ENCODE measurements at regions not wholly inside any gene's neighbourhood (a gene's known extent, or its start where the extent isn't known, plus 50 kb on each side); places are given as distances from the start of the nearest gene placed in this dataset.

DNA sequence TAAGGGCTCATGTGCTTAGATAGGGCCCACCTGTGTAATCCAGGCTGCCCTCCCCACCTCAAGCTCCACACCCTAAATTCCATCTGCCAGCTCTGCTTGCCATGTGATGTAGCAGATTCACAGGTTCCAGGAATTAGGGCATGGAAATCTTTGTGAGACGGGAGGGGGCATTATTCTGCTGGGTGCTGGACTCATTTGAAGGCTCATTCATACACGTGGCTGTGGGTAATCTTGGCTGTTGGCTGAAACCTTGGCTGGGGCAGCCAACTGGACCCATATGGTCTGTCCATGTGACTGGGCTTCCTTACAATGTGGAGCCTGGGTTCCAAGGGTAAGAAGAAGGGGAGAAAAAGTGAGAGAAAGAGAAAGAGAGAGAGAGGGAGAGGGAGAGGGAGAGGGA is 115.1 kb downstream of the CYLD start:
- Mint-ChIP-seq H3K27ac (no peak overlapping the region), H3K4me3 (no peak overlapping the region), H3K4me1 (peaks cover 6% of the 10 kb centered on the region), H3K36me3 (no peaks in the 10 kb centered on the region), H3K9me3 (peaks cover 10% of the 10 kb centered on the region), H3K27me3 (ENCODE audit: low read depth) (no peaks in the 10 kb centered on the region)
- DNase-seq (ENCODE audit: low spot score) (no peak), ATAC-seq (no peak)
- TF ChIP-seq OVOL2 (CRISPR knock-in tag; IDR thresholded peaks at IDR 0.05; ENCODE audit: borderline replicate concordance) (no peak), FOXJ3 (CRISPR knock-in tag; IDR thresholded peaks at IDR 0.05; ENCODE audit: borderline replicate concordance) (no peak), NR3C1 (CRISPR knock-in tag; conservative IDR thresholded peaks at IDR 0.05; ENCODE audit: low read depth) (no peak), NFYB (CRISPR knock-in tag; conservative IDR thresholded peaks at IDR 0.05; ENCODE audit: low read depth) (no peak), NFATC4 (CRISPR knock-in tag; IDR thresholded peaks at IDR 0.05) (no peak), EMX1 (CRISPR knock-in tag; IDR thresholded peaks at IDR 0.05) (no peak), SP1 (CRISPR knock-in tag; conservative IDR thresholded peaks at IDR 0.05) (no peak), MYBL2 (CRISPR knock-in tag; IDR thresholded peaks at IDR 0.05) (no peak), CREB1 (CRISPR knock-in tag; IDR thresholded peaks at IDR 0.05) (no peak), GTF2I (CRISPR knock-in tag; conservative IDR thresholded peaks at IDR 0.05) (no peak), JUN (CRISPR knock-in tag; IDR thresholded peaks at IDR 0.05) (no peak), TEAD1 (CRISPR knock-in tag; IDR thresholded peaks at IDR 0.05) (no peak)
- TF ChIP-seq, protein P1, sequence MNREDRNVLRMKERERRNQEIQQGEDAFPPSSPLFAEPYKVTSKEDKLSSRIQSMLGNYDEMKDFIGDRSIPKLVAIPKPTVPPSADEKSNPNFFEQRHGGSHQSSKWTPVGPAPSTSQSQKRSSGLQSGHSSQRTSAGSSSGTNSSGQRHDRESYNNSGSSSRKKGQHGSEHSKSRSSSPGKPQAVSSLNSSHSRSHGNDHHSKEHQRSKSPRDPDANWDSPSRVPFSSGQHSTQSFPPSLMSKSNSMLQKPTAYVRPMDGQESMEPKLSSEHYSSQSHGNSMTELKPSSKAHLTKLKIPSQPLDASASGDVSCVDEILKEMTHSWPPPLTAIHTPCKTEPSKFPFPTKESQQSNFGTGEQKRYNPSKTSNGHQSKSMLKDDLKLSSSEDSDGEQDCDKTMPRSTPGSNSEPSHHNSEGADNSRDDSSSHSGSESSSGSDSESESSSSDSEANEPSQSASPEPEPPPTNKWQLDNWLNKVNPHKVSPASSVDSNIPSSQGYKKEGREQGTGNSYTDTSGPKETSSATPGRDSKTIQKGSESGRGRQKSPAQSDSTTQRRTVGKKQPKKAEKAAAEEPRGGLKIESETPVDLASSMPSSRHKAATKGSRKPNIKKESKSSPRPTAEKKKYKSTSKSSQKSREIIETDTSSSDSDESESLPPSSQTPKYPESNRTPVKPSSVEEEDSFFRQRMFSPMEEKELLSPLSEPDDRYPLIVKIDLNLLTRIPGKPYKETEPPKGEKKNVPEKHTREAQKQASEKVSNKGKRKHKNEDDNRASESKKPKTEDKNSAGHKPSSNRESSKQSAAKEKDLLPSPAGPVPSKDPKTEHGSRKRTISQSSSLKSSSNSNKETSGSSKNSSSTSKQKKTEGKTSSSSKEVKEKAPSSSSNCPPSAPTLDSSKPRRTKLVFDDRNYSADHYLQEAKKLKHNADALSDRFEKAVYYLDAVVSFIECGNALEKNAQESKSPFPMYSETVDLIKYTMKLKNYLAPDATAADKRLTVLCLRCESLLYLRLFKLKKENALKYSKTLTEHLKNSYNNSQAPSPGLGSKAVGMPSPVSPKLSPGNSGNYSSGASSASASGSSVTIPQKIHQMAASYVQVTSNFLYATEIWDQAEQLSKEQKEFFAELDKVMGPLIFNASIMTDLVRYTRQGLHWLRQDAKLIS (CRISPR knock-in tag; IDR thresholded peaks at IDR 0.05; ENCODE audit: borderline replicate concordance): no peak
- TF ChIP-seq, protein P2, sequence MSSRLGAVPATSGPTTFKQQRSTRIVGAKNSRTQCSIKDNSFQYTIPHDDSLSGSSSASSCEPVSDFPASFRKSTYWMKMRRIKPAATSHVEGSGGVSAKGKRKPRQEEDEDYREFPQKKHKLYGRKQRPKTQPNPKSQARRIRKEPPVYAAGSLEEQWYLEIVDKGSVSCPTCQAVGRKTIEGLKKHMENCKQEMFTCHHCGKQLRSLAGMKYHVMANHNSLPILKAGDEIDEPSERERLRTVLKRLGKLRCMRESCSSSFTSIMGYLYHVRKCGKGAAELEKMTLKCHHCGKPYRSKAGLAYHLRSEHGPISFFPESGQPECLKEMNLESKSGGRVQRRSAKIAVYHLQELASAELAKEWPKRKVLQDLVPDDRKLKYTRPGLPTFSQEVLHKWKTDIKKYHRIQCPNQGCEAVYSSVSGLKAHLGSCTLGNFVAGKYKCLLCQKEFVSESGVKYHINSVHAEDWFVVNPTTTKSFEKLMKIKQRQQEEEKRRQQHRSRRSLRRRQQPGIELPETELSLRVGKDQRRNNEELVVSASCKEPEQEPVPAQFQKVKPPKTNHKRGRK (CRISPR knock-in tag; IDR thresholded peaks at IDR 0.05; ENCODE audit: borderline replicate concordance): no peak
- TF ChIP-seq, protein P3, sequence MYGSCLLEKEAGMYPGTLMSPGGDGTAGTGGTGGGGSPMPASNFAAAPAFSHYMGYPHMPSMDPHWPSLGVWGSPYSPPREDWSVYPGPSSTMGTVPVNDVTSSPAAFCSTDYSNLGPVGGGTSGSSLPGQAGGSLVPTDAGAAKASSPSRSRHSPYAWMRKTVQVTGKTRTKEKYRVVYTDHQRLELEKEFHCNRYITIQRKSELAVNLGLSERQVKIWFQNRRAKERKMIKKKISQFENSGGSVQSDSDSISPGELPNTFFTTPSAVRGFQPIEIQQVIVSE (CRISPR knock-in tag; IDR thresholded peaks at IDR 0.05; ENCODE audit: borderline replicate concordance): no peak
- TF ChIP-seq, protein P4, sequence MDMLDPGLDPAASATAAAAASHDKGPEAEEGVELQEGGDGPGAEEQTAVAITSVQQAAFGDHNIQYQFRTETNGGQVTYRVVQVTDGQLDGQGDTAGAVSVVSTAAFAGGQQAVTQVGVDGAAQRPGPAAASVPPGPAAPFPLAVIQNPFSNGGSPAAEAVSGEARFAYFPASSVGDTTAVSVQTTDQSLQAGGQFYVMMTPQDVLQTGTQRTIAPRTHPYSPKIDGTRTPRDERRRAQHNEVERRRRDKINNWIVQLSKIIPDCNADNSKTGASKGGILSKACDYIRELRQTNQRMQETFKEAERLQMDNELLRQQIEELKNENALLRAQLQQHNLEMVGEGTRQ (CRISPR knock-in tag; IDR thresholded peaks at IDR 0.05): no peak
- TF ChIP-seq, protein P5, sequence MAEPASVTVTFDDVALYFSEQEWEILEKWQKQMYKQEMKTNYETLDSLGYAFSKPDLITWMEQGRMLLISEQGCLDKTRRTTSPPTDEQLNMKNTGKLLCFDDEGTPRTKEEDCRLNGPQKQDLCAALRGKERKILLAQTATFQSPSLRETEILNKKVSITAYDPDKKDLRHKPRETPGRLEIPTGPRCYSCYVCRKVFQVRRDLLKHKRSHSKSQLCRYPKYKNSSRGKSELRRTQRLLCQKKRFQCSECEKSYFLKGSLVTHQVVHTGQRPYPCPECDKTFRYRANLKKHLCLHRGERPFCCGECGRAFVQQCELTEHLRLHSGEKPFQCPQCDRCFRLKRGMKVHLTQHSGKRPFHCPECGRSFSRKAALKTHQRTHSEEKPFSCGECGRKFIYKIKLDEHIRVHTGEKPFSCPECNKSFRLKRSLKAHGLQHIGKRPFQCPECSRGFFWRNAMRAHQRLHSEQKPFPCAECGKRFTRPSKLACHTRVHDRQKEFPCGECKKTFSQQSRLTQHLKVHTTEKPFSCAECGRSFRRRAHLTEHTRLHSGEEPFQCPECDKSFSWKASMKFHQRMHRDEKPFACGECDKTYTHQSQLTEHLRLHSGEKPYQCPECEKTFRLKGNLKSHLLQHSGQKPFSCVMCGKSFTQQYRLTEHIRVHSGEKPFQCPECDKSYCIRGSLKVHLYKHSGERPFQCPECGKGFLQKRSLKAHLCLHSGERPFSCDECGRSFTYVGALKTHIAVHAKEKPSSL (CRISPR knock-in tag; conservative IDR thresholded peaks at IDR 0.05): no peak
- TF ChIP-seq, protein P6, sequence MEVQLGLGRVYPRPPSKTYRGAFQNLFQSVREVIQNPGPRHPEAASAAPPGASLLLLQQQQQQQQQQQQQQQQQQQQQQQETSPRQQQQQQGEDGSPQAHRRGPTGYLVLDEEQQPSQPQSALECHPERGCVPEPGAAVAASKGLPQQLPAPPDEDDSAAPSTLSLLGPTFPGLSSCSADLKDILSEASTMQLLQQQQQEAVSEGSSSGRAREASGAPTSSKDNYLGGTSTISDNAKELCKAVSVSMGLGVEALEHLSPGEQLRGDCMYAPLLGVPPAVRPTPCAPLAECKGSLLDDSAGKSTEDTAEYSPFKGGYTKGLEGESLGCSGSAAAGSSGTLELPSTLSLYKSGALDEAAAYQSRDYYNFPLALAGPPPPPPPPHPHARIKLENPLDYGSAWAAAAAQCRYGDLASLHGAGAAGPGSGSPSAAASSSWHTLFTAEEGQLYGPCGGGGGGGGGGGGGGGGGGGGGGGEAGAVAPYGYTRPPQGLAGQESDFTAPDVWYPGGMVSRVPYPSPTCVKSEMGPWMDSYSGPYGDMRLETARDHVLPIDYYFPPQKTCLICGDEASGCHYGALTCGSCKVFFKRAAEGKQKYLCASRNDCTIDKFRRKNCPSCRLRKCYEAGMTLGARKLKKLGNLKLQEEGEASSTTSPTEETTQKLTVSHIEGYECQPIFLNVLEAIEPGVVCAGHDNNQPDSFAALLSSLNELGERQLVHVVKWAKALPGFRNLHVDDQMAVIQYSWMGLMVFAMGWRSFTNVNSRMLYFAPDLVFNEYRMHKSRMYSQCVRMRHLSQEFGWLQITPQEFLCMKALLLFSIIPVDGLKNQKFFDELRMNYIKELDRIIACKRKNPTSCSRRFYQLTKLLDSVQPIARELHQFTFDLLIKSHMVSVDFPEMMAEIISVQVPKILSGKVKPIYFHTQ (CRISPR knock-in tag; IDR thresholded peaks at IDR 0.05): no peak
- CTCF ChIA-PET: interaction anchor here (1.0 kb wide), 1 partner anchor 50 kb away, joined by 3 read pairs; no protein-coding TSS in a partner anchor
- POLR2A ChIA-PET: no interaction called here

All from WTC11 (cell line).